Posterior cingulate gyrus (tissue), 11 donors: ENCODE measurements at regions not wholly inside any gene's neighbourhood (a gene's known extent, or its start where the extent isn't known, plus 50 kb on each side); places are given as distances from the start of the nearest gene placed in this dataset.
"Not testable (repeated sequence)": the region's sequence is repeated elsewhere in the genome, so short reads cannot be mapped to it uniquely, and the experiment has no call there.

ENCODE experiments used
- DNase-seq, 10 donors: peaks; one replicate each; pipeline versions ENCODE4 v3.0.0 to v3.0.0-alpha.2; 2020 to 2021; ENCODE audit warnings: mixed read lengths in 3 of 10
- intact Hi-C: fragments of 100-400 bp; cut with DNase I; formaldehyde crosslinking; loops from one replicate; pipeline ENCODE4 v1.15.1; 2023

DNA sequence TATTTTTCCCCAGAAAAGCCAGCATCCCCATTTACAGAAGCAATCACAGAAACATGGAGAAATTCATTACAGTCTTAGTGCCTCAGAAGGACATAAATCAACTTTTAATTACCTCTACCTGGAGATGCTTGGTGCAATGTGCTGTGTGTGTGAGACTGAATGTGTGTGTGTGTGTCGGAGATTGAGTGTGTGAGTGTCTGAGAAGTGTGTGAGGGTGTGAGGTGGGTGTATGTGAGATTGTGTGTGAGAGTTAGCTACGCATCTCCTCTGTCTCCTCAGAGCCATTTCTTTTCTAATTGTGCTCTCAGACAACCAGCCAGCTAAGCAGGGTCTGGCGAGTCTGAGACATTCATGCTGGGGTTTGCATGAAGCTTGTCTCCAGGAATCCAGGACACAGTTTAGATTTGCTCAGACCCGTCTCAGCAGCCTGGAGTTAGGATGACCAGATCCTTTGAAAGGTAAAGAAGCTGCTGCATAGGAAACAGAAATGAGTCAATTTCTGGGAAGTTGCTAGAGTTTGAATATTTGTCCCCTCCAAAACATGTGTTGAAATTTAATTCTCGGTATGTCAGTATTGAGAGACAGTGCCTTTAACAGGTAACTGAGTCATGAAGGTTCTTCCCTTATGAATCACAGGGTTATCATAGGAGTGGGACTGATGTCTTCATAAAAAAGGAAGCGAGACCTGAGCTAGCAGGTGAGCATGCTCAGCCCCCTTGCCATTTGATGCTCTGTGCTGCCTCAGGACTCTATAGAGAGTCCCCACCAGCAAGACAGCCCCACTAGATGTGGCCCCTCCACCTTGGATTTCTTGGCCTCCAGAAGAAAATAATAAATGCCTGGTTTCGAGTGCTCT is 199.0 kb upstream of the PLGLB2 start:
- DNase-seq, intact Hi-C loops: not testable (repeated sequence)

DNA sequence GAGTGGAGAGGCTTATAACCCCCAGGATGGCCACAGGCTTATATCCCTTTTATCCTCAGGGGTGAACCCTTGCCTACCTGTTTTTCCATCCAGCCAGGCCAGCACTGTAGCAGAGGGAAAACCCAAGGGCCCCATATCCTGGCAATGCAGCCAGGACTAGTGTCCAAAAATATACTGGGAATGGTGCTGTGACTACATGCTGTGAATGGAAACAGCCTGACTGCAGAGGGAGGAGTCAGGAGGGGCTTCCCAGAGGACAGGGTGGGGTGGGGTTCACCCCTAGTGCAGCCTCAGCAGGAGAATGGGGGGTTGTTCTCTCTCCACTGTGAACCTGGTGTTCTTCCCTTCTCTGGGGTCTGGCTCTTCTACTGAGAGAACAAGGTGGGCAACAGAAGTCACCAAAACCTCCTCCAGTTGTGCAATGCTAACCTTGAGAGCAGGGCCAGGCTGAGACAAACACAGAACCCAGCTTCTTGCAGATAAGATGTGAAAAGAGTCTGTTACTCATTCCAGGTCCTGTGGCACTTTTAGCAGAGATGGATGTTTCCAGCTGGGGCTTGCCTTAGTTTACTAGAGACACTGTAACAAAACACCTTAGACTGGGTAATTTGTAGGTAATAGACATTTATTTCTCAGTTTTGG is 198.2 kb upstream of the PLGLB2 start:
- DNase-seq, intact Hi-C loops: not testable (repeated sequence)

DNA sequence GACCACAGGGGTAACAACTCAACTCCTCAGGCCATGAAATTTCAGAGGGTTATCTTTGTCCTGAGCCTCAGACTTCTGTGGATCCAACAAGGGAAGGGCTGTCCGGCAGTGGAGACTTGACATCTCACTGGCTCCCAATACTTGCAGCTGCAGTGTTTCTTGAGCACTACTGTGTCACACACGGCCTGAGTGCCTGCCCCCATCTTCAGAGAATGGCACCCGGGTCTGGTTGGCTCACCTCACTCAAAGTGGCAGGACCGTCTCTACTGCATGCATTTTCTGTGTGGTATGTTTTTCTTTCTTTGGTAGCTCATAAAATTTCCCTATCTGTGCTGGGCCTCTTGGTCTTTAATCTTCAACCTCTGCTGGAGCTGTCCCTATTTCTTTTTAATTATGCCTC is 193.2 kb upstream of the PLGLB2 start:
- DNase-seq, intact Hi-C loops: not testable (repeated sequence)

DNA sequence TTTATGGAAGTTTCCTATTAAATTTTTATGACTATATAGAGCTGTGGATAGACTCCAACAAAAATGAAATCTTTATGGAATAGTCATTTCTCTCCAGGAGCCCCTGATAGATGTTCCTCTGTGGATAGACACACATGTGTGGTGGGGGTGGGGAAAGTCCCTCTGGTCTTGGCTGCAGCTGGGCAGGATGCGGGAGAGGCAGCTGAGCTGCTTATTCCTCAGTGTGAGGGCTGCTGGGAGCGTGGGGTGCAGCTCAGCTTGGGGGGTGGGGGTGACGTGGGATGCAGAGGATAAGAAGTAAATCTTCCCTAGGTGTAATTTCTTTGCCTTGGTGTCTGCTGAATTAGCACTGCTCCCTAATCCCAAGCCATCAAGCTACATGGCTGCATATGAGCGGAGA is 192.8 kb upstream of the PLGLB2 start:
- intact Hi-C loops, result not testable (repeated sequence)

DNA sequence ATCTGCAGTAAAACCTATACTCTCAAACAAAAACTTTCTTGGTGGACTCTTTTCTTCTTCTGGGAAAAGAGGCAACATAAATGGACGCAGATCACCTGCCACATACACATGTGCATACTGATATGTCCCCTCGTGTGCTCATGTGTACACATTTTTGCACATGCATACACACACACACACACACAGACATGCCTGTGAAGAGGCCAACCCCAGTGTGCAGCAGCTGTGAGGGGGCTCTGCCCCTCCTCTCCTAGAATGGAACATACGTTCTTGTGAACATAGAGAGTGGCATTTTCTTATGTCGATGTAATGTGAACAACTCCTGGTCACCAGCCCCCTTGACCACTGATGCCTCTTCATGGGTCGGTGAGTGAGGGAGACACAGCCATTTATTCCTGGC is 188.9 kb upstream of the PLGLB2 start:
- intact Hi-C loops, result not testable (repeated sequence)
- DNase-seq, result peak in 1 of 10 donors; percentile 71

More for the DNA sequence above, 192.8 kb upstream of the PLGLB2 start:
- DNase-seq, result peak in 2 of 10 donors; percentile 16 to 50

DNA sequence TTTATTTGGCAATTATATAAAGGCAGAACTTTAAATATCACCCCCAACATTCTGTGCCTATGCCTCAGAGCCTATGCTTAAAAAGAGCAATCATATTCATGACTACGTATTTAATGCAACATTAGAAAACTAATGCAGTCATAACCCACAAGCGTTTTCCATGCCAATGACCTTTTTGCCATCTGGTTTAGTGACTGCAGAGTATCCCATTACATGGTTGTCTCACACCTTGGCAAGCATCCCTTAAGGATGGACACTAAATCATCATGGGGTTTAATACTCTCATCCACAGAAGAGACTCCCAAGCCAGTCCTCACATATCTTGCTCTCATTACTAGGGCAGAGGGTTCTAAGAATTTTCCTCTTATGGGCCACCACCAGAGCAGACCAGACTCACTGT is 188.2 kb upstream of the PLGLB2 start:
- intact Hi-C loops, DNase-seq: not testable (repeated sequence)

DNA sequence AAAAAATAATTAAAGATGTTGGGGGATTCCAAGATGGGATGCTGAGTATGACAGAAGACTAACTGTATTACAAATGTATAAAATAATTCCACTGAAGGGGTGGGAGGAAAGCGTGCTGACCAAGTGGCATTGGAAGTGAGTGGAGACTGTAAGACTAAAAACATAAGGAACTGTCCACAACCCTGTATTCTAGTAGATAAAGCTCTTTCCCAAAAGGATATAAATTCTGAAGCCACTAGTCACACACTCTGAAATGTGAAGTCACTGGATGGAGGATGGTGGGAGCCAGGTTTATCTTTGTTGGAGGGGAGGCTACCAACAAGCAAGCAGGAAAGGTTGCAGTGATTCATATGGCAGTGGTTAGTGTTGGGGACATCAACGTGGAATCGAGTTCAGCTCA is 182.8 kb upstream of the PLGLB2 start:
- peak in 1 of 10 donors; percentile 0 for DNase-seq
- intact Hi-C loops, result not testable (repeated sequence)

DNA sequence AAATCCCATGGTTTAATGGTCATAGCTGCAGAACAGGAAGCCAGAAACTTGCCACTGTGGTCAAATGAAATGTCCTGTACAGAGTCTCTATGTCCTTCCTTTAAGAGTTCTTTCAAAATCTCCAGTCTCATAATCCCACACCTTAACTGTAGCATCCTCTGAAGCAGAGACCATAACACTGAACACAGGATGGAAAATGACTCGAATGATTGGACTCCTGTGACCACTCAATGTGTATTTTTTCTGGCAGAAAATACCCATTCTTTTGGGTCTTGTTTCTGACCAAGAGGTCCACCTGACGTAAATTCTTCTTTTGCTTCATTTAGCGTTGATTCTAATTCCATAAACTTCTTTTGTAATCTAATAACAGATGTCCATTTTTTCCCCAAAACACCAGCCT is 181.4 kb upstream of the PLGLB2 start:
- intact Hi-C loops, result not testable (repeated sequence)

DNA sequence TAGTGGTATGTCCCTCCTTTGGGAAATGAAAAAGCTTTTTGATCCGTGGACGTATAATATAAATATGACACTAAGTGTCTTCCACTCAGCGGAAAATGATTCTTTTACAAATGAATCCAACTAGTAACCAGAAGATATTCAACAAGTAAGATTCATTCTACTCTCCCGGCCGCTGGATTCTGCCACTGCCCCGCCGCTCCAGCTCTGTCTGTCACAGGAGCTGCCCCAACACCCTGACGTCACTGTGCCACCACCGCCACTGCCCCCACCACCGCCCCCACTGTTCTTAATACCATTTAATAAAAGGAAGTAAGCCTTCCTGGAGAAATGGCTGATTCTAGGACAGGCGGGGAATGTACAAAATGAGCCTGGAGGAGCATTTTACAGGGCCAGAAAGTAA is 180.8 kb upstream of the PLGLB2 start:
- peak in 2 of 10 donors; percentile 40 to 54 for DNase-seq
- intact Hi-C loops, result not testable (repeated sequence)

More for the DNA sequence above, 181.4 kb upstream of the PLGLB2 start:
- DNase-seq, result not testable (repeated sequence)

DNA sequence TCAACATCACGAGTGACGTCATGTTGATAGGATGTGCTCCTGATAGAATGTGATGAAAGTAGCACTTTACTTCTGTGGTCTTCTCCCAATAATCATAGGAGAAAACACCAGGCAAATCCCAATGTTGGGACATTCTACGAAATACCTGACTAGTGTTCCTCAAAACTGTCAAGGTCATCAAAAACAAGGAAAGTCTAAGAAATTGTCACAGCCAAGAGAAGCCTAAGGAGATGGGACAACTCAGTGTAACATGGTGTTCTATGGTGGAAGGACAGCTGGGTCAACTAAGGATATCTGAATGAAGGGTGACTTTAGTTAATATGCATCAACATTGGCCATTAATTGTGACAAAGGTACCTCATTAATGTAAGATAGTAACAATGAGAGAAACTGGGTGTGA is 180.0 kb upstream of the PLGLB2 start:
- intact Hi-C loops, DNase-seq: not testable (repeated sequence)

DNA sequence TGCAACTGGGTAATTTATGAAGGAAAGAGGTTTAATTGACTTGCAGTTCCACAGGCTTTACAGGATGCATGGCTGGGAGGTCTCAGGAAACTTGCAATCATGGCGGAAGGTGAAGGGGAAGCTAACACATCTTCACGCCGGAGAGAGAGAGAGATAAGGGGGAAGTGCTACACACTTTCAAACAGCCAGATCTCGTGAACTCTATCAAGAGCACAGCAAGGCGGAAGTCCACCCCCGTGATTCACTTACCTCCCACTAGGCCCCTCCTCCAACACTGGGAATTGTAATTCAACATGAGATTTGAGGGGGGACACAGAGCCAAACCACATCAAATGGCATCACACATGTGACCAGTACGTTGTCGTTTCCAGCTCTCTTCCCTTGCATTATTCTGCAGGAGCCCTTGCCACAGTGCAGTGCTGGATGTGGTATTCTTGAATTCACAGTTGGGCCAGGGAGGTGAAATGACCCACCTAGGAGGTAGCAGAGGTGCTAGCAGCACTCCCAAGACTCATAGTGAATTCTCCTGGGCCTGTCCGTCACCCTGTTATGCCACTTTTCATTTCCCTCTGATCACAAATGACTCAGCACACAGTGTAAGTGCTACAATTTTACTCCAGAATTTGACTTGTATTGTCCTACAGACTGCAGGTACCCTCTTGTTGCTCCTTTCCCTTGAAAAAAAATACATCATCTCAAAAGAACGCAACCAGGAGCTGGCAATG is 179.2 kb upstream of the PLGLB2 start:
- intact Hi-C loops, result not testable (repeated sequence)
- peak in 1 of 10 donors; percentile 48 for DNase-seq

DNA sequence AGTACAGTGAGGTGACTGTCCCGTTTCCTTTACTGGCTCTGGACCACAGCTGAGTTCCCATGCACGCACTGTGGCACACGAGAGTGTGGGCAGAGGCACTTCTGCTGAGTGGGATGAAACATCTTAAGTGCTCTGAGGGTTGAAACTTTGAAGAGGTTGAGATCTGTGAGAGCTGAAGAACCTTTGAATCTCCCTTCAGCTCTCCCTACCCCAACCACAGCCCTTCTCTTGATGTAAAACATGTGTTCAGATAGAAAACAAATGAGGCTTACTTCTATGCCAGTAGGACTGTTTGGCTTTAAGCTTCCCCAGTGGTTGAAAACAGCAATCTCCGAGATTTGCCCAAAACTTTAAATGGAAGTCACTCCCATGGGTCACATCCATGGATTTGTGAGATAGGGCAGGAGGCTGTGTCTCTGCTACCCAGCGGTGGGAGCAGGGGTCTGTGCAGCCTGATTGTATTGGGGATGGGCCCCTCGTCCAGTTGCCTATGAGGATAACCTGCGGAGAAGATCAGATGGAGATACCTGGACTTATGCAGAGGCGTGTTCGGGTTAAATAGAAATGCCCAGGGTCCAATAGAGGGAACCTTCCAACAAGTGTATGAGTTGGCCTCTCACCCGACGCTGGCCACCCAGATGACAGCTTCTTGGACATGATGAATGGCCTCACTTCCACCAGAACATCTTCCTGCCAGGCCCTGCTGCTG is 178.0 kb upstream of the PLGLB2 start:
- intact Hi-C loops, DNase-seq: not testable (repeated sequence)

DNA sequence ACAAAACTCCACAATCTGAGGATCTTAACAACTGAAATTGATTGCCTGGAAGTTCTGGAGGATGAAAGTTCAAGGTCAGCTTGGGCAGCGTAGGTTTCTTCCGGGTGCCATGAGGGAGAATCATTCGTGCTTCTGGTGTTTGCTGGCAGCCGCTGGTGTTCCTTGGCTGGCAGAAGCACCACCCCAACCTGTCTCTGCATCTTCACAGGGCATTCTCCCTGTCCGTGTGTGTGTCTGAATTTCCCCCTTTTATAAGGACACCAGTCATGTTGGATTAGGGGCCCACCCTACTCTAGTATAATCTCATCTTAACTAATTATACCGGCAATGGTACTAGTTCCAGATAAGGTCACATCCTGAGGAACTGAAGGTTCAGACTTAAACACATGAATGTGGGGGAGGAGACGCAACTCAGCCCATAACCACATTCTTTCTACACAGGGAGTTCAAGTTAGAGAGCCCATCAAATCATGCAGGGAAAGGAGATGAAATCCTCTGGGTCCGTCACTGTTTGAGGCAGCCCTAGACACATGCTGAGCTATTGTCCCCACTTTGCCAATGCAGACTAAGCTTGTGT is 175.9 kb upstream of the PLGLB2 start:
- intact Hi-C loops, DNase-seq: not testable (repeated sequence)

DNA sequence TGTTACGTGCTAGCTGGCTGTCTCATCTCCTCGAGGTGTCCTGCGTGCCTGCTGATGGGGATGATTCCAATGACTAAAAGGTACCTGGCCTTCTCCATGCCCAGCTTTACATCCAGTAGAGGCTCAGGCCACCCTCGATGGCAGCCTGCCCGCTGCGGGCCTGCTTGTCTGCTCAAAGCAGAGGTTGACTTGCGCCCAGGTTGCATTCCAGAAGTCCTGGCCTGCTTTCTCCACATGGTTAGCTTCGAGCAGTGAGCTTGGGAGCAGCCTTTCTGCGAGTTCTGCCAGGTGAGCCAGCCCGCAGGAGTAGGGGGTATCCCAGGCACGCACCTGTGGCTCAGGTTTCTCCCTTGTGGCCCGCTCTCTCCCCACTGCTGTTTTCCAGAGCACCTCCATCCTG is 175.0 kb upstream of the PLGLB2 start:
- intact Hi-C loops, result not testable (repeated sequence)

DNA sequence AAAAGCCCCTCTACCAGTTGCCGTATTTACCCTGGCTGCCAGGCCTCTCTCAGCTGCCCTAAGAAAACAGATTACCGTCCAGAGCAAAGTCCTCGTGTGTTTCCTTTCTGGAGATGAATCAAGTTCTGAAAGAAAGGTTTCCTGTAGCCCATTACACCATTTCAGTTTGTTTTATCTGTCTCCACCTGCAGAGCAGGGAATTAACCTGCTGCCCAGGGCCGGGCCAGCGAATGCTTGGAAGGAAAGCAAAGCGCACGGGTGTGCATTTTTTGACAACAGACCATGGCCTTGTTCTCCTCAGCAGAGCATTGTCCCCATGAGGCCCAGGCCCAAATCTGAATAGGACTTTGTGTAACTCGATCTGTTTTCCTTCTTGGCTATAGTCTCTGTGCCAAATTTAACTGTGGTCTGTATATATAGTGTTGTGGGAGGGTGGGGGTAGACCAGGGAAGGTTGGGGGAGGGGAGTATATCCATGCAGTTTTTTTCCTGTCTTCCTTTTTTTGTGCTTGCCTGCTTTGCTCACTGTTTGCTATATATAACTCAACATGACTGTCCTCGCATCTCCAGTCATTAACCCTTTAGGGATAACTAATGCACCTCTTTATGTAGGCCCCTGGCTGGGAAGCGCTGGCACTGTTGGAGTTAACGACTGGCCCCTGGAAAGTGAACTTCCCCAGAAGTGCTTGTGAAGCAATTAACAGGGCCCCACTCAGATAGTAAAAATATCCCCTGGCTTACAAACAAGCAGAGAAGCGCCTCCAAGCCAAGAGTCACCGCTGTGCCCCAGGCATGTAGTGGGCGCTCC is 174.3 kb upstream of the PLGLB2 start:
- DNase-seq, result peak in 1 of 10 donors; percentile 46
- intact Hi-C loops, result not testable (repeated sequence)

More for the DNA sequence above, 175.0 kb upstream of the PLGLB2 start:
- DNase-seq, result not testable (repeated sequence)

DNA sequence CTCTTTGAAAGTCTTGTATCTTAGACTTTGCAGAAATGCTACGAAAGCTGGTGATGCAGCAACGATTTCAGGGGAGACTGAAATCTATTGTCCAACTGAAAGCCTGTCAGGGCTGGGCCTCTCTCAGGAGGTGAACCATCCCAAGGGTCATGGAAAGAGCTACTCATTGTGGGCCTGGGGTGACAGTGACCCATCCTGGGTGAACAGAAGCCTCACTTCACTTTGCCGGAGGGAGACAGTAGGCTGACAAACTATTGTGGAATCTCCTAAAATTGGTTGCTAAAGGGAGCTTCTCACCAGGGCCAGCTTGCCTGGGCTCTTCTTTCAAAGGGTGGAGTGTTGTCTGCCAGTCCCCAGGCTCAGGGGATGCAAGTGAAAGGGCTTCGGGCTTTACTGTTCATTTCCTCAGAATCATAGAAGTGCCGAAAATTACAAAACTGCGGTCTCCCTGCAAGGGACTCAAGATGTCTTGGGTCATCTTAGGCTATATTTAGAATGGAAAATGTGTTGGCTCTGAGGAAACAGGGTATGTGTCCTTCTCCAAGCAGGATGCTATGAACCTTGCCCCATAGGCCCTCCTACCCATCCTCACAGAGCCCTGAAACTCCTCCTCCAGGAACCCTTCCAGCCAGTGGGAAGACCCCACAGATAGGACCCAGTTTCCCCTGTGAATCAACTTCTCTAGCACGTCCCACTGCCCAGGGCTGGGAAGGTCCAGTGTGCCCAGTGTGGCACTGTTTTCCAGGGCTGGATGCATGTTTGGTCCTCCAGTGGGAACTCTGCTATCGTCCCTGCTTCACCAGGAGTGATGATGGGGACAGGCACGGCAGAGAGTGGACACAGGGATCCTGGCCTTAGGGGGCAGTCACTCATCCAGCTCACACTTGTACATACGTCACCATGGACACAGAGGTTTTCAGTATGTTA is 173.4 kb upstream of the PLGLB2 start:
- intact Hi-C loops, result not testable (repeated sequence)

DNA sequence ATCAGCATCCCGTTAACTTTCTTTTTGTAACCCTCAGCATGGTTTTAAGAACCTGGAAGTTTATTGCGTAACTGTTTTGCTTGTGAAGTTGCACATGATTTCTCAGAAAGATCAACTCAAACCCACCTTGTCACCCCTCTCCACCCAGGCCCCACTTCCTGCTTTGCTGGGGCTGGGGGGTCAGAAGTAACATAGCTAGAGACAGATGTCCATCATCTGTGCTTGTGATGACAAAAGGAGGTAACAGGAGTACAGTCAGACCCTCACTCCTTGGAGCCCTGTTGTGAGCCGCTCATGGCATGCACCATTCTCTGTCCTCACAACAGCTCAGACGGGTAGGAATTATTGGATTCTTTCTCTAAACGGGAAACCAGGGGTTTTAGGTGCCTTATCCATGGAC is 172.7 kb upstream of the PLGLB2 start:
- peak in 1 of 10 donors; percentile 49 for DNase-seq
- intact Hi-C loops, result not testable (repeated sequence)

More for the DNA sequence above, 173.4 kb upstream of the PLGLB2 start:
- DNase-seq, result peak in 1 of 10 donors; percentile 51

DNA sequence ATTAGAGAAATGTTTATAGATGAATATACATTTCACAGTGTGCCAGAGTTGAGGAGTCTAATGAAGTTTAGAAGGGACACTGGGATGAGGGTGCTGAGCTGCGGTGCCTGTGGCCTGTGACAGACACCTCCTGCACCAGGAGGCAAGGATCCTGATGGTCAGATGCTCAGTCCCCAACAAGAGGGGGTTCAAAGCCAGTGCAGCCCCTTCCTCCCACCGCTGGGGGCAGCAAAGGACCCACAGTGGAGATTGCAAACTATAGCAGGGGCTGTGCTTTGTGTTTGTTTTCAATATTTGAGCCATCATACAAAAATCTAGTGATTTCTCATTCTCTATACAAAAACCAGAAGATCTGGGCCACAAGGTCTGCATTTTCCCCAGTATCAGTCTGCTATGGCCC is 170.5 kb upstream of the PLGLB2 start:
- DNase-seq, intact Hi-C loops: not testable (repeated sequence)
